8988T (cell line): ENCODE measurements at regions not wholly inside any gene's neighbourhood (a gene's known extent, or its start where the extent isn't known, plus 50 kb on each side); places are given as distances from the start of the nearest gene placed in this dataset.
A peak's percentile ranks its signal among the peaks of the same experiment; 100 is the strongest.
"Not testable (repeated sequence)": the region's sequence is repeated elsewhere in the genome, so short reads cannot be mapped to it uniquely, and the experiment has no call there.

ENCODE experiments used
- DNase-seq: peaks from one replicate; pipeline ENCODE4 v3.0.0; 2011

DNA sequence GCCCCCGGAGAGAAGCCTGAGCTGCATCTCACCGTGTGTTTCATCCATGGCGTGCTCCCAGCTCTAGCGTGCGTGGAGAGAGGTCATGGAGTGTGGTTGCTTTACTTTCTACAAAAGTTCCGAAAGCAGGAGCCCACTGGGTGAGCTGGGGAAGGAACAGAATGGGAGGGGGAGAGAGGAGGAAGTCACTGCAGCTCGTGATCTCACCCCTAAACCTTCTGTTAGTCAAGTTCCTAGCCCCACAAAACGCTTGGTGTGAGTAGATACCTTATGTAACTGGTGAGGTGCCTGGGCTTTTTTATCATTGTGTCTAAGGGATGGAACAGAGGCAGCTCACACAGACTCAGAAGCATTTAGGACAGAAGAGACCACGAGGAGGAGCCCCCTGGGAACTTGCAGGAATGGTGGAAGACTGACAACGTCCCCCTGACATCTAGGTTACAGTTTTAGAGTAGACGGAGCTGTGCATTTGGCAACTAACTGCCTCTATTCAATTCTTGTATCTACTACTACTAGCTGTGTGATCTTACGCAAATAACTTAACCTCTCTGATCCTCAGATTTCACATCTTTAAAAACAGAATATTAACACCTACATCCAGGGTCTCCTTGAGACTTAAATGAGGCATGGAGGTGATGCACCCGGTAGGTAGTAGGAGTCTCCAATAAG, 123.3 kb downstream of the ARL4C start:
- DNase-seq, result no peak

DNA sequence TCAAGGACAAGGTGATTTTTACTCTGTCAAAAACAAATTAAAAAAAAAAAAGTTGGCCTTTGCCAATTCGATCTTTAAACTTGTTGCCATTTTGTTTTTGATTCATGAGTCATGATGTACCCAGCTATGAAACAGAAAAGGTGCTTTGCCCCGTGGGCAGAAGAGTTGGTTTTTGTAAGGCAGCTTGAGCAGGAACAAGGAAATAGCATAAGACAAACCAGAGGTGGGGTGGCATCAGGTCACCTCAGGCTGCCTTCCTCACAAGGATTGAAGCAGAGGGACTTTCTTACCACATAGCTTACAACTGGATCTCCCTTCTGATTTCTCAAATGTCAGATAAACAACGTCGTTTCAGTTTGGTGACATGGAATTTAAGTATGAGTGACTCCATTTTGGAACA, 123.8 kb downstream of the ARL4C start:
- DNase-seq, result no peak

GRCh38 chr2:234372506-234372905, 124.4 kb downstream of the ARL4C start:
- no peak for DNase-seq

DNA sequence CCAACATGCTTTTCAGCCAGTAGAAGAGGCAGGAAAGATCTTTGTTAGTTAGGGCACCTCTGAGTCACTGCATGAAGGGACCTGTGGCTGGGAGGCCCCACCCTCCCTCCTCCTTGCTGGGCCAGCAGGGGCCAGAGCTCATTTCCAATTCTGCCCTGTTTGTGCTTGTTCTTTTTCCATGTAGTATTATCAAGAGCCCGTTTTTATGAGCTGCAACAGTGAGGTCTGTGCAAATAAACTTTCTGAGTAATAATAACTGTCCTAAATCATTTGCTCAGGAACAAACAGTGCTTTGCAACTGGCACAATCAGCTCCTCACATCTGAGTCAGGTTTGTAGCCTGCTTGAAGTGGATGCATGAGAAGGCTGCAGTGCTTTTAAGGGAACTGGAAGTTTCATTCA, 128.0 kb downstream of the ARL4C start:
- DNase-seq, result peak; percentile 24

DNA sequence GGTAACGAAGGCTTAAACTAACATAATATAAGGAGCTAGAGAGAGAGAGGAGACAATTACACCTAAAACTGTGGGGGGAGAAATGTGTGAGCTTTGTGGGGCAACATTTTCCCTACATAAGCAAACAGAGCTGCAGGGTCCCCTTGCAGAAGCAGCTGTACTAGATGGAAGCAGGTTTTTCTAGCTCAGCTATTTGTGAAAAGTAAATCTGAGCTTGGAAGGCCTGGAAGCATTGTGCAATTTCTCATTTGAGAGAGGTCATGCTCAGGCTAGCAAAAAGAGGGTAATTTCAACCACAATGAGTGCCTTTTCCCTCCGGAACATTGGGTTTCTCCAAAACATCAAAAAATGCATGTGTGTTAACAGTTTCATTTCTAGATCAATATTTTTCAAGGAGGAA, 130.0 kb downstream of the ARL4C start:
- DNase-seq, result no peak

GRCh38 chr2:234364661-234365060, 132.2 kb downstream of the ARL4C start:
- DNase-seq, result no peak

DNA sequence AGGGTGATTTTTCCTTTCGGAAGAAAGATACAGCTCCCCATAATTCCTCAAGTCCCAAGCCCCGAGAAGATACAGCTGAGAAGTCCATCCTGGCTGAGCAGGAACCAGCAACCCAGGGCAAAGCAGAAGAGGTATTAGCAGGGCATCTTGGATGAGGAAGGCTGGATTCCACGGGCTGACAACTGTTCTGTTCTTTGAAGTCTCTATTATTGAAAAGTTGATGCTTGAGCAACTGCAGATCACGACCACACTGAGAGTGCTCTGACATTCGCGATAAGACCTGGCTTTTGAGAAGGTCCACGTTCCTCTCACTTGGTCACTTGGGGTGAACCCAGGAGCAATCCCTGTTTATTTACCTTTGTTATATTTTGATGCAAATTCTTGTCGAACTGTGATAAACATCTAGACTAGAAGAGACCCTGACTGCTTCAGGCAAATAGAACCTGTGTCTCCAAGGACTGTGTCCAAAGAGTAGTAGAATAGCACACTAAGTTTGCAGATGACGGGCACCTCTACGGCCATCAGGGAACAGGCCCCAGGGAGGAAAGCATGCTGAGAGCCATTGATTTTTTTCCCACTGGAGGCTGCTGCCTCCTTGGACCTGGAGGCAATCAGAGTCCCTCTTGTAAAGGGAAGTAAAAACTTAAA, 133.1 kb downstream of the ARL4C start:
- no peak for DNase-seq

DNA sequence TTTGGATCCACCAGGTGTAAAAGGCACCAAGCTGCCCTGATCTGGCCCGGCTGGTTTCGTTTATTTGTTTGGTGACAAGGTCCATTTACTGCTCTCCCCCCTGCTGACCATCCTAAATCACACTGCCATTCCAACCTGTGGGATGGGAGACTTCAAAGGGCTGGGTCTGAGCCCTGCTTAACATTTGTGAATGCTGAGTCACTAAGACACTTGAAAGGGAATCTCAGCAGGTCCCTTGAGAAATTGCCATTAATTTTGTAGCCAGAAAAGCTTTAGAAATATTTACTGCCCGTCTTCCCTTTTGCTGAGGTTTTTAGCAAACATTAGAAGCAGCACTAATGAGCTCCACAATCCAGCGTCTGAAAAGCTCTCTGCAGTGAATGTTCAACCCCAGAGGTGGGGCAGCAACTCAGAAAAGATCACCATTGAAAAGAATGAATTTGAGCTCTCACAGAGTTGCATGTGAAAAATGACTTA, 133.8 kb downstream of the ARL4C start:
- DNase-seq, result peak; percentile 27

GRCh38 chr2:234360313-234360975, 136.4 kb downstream of the ARL4C start:
- DNase-seq, result not testable (repeated sequence)

DNA sequence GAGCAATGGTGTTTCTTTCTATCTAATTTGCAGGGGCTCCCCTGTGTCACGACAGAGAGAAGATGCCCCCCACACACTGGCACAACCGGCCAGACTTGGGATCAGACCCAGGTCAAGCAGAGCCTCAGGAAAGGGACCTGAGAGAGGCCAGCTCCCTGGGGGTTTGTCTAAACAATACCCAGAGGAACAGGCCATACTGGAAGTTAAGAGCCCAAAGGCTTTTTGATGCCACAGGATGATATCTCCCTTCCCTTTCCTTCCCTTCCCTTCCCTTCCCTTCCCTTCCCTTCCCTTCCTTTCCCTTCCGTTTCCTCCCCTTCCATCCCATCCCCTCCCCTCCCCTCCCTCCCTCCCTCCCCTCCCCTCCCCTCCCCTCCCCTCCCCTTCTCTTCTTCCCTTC, 139.2 kb downstream of the ARL4C start:
- no peak for DNase-seq

GRCh38 chr2:234355808-234356365, 141.0 kb downstream of the ARL4C start:
- no peak for DNase-seq

GRCh38 chr2:234355021-234355720, 141.7 kb downstream of the ARL4C start:
- no peak for DNase-seq

- DNase-seq, result no peak
Measured at GRCh38 chr2:234352270-234352669, 144.6 kb downstream of the ARL4C start.

DNA sequence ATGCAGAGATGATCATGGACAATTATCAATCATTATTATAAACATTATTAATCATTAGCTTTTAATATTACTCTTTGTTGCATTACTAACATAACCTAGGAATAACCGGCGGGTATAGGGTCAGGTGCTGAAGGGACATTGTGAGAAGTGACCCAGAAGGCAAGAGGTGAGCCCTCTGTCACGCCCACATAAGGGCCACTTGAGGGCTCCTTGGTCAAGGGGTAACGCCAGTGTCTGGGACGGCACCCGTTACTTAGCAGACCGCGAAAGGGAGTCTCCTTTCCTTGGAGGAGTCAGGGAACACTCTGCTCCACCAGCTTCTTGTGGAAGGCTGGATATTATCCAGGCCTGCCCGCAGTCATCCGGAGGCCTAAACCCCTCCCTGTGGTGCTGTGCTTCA, 145.0 kb downstream of the ARL4C start:
- DNase-seq, result not testable (repeated sequence)

GRCh38 chr2:234348081-234348480, 148.8 kb downstream of the ARL4C start:
- no peak for DNase-seq

GRCh38 chr2:234345921-234346320, 151.0 kb downstream of the ARL4C start:
- DNase-seq, result no peak

DNA sequence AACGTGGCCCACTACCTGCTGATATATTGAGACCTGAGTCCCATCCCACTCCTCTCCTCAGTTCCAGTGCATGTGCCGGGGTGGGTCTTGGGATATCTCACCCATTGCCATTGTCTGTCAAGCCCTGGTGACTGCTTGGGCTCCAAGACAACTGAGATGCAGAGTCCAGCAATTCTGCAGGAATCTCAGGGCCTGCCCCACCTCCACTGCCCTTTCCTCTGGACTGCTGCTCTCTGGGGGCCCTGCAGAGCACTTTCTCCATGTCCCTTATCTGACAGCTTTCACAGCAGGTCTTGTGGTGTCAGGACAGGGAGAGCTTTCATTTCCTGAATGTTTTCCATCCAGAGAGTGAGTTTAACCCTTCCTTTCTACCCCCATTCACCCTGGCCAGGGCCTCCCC, 152.9 kb downstream of the ARL4C start:
- DNase-seq, result no peak

GRCh38 chr2:234343372-234343771, 153.5 kb downstream of the ARL4C start:
- DNase-seq, result no peak

DNA sequence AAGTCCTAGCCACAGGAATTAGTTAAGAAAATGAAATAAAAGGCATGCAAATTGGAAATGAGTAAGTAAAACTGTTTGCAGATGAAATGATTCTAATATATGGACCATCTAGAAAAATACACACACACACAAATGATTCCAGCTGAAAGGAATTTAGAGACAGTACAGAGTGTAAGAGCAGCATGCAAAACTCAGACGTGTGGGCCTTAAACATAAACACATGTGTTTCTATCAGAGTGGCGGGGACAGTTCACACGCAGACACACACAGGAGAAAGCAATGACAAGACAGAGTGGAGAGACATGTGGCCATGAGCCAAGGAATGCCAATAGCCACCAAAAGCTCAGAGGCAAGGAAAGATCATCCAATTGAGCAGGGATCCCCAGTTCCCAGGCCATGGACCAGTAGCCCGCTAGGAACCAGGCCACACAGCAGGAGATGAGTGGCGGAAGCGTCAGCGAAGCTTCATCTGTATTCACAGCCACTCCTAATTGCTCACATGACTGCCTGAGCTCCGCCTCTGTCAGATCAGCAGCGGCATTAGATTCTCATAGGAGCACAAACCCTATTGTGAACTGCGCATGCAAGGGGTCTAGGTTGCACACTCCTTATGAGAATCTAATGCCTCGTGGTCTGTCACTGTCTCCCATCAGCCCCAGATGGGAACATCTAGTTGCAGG, 155.4 kb downstream of the ARL4C start:
- DNase-seq, result no peak

- no peak for DNase-seq
Measured at GRCh38 chr2:234339501-234339900, 157.4 kb downstream of the ARL4C start.

- no peak for DNase-seq
Measured at GRCh38 chr2:234339011-234339410, 157.9 kb downstream of the ARL4C start.

GRCh38 chr2:234335661-234336228, 161.1 kb downstream of the ARL4C start:
- DNase-seq, result no peak
